Sigmoid colon (tissue), 4 donors: ENCODE measurements at regions not wholly inside any gene's neighbourhood (a gene's known extent, or its start where the extent isn't known, plus 50 kb on each side); places are given as distances from the start of the nearest gene placed in this dataset.

Experiments used
- POLR2A ChIP-seq, 2 donors: fragments of 450-650 bp; IDR thresholded peaks; one replicate each; pipeline ENCODE4 v1.6.1; 2016; ENCODE audit warnings: antibody characterized with exemption in 2 of 2, mild to moderate bottlenecking in 2 of 2, moderate library complexity in 2 of 2
- POLR2AphosphoS5 ChIP-seq, 4 donors: sonication (generic); formaldehyde crosslinking; IDR thresholded peaks; one replicate each; pipeline ENCODE4 v1.6.1; 2017; ENCODE audit warnings: antibody characterized with exemption in 4 of 4
- TF ChIP-seq, protein P1 (sequence below), 4 experiments: fragments of 450-650 bp in 3 of 4; fragments of 200-600 bp in 1 of 4; IDR thresholded peaks; one replicate each; pipeline ENCODE4 v1.5.1; 2016 to 2019; ENCODE audit warnings: antibody characterized with exemption in 4 of 4, mild to moderate bottlenecking in 3 of 4, moderate library complexity in 2 of 4

DNA sequence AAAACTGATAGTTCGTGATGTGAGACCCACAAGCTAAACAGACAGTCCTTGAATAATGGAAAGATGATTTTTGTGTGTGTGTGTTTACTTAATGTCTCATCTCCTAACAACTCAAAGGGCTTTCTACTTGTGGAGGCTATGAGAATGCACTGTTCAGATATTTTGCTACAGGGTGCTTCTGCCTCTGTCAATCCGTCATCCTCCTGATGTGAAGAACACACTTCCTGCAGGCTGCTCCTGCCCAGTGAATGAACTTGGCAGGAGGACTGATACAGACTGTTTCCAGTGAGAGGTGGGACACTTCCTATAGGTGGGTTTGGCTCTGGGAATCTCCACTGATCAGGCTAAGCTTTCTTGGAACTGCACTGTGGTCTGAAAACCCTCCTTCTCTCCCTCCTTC is 168.4 kb upstream of the STARD13 start:
- TF ChIP-seq POLR2AphosphoS5 (IDR thresholded peaks at IDR 0.05), result no peak
- TF ChIP-seq, protein P1, sequence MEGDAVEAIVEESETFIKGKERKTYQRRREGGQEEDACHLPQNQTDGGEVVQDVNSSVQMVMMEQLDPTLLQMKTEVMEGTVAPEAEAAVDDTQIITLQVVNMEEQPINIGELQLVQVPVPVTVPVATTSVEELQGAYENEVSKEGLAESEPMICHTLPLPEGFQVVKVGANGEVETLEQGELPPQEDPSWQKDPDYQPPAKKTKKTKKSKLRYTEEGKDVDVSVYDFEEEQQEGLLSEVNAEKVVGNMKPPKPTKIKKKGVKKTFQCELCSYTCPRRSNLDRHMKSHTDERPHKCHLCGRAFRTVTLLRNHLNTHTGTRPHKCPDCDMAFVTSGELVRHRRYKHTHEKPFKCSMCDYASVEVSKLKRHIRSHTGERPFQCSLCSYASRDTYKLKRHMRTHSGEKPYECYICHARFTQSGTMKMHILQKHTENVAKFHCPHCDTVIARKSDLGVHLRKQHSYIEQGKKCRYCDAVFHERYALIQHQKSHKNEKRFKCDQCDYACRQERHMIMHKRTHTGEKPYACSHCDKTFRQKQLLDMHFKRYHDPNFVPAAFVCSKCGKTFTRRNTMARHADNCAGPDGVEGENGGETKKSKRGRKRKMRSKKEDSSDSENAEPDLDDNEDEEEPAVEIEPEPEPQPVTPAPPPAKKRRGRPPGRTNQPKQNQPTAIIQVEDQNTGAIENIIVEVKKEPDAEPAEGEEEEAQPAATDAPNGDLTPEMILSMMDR (IDR thresholded peaks at IDR 0.05), result no peak
- TF ChIP-seq POLR2A (IDR thresholded peaks at IDR 0.05), result no peak
